ENCODE measurements at regions not wholly inside any gene's neighbourhood (a gene's known extent, or its start where the extent isn't known, plus 50 kb on each side); places are given as distances from the start of the nearest gene placed in this dataset.

GRCh38 chr9:107927276-107927675 is 437.7 kb upstream of the KLF4 start:
- H3K9ac ChIP-seq (ENCODE audit: low read length), result no peak overlapping the region
- no peaks in the 10 kb centered on the region for H4K20me1 ChIP-seq (ENCODE audit: insufficient read depth)
- no peaks in the 10 kb centered on the region for H3K36me3 ChIP-seq (ENCODE audit: control insufficient read depth in 1 of 2, insufficient read depth in 2 of 2, low read length in 2 of 2)
- H3K27me3 ChIP-seq (ENCODE audit: insufficient read depth, low read length), result no peaks in the 10 kb centered on the region
- H3K9me3 ChIP-seq (ENCODE audit: control insufficient read depth in 1 of 2, insufficient read depth in 1 of 2, low read depth in 1 of 2, low read length in 2 of 2), result no peaks in the 10 kb centered on the region
- H3K4me3 ChIP-seq (replicated peaks in 1 of 2; ENCODE audit: low read depth in 1 of 2, low read length in 2 of 2), result no peak overlapping the region
- ChIA-PET CTCF (no interaction called here), RAD21 (ENCODE audit: low non-redundant PET in 1 of 2, low total read pairs in 2 of 2, uncharacterized antibody in 2 of 2, unreplicated experiment in 2 of 2) (no interaction called here), POLR2A (no interaction called here)
- no peak for TF ChIP-seq CEBPB (IDR thresholded peaks at IDR 0.05; ENCODE audit: low read depth)
- TF ChIP-seq CTCF (IDR thresholded peaks at IDR 0.05 in 2 of 3, conservative IDR thresholded peaks at IDR 0.05 in 1 of 3; ENCODE audit: borderline replicate concordance in 1 of 3, insufficient read depth in 1 of 3, low read depth in 2 of 3, low read length in 2 of 3), result no peak
- no peak for TF ChIP-seq ZNF274 (IDR thresholded peaks at IDR 0.05; ENCODE audit: low read depth, low read length)
- TF ChIP-seq POLR2AphosphoS5 (IDR thresholded peaks at IDR 0.05; ENCODE audit: low read depth, low read length), result no peak
- TF ChIP-seq REST (IDR thresholded peaks at IDR 0.05; ENCODE audit: low read depth), result no peak
- TF ChIP-seq ATF3 (IDR thresholded peaks at IDR 0.05), result no peak
- TF ChIP-seq EGR1 (IDR thresholded peaks at IDR 0.05; ENCODE audit: low read depth), result no peak
- no peak for TF ChIP-seq SIN3A (IDR thresholded peaks at IDR 0.05; ENCODE audit: low read depth)
- no peak for TF ChIP-seq ZFX (IDR thresholded peaks at IDR 0.05)
- TF ChIP-seq TCF7L2 (IDR thresholded peaks at IDR 0.05; ENCODE audit: borderline replicate concordance, extremely low read depth, insufficient read depth, insufficient read length), result no peak
- no peak for TF ChIP-seq MAX (IDR thresholded peaks at IDR 0.05)
- TF ChIP-seq EZH2phosphoT487 (IDR thresholded peaks at IDR 0.05; ENCODE audit: borderline replicate concordance), result no peak
- no peak for TF ChIP-seq RAD21 (IDR thresholded peaks at IDR 0.05; ENCODE audit: low read depth)
- TF ChIP-seq SP1 (IDR thresholded peaks at IDR 0.05; ENCODE audit: low read depth), result no peak
- TF ChIP-seq POLR2A (IDR thresholded peaks at IDR 0.05; ENCODE audit: borderline replicate concordance, extremely low read depth, insufficient read depth, insufficient read length), result no peak
- TF ChIP-seq SRF (IDR thresholded peaks at IDR 0.05; ENCODE audit: low read depth), result no peak
- TF ChIP-seq YY1 (IDR thresholded peaks at IDR 0.05; ENCODE audit: extremely low read depth, insufficient replicate concordance, low read depth, low read length), result no peak
- no peak for TF ChIP-seq JUND (IDR thresholded peaks at IDR 0.05)
- TF ChIP-seq ELF1 (IDR thresholded peaks at IDR 0.05; ENCODE audit: borderline replicate concordance, low read depth), result no peak
- ATAC-seq, result no peak
- intact Hi-C loops (cut with micrococcal nuclease), result no loop called here
- no peaks in the 10 kb centered on the region for H3K9me2 ChIP-seq (ENCODE audit: insufficient read depth)
- no peaks in the 10 kb centered on the region for H3K4me1 ChIP-seq (ENCODE audit: control insufficient read depth in 1 of 2, insufficient read depth in 2 of 2, low read length in 2 of 2)
- no peak overlapping the region for H3K4me2 ChIP-seq (ENCODE audit: low read length)
- H3K79me2 ChIP-seq (ENCODE audit: insufficient read depth, low read length), result no peaks in the 10 kb centered on the region
- no TSS peak for BruUV-seq (replicated peaks)
- H2AFZ ChIP-seq (ENCODE audit: low read depth, low read length, poor library complexity, severe bottlenecking), result no peak overlapping the region
- no peak overlapping the region for H3K27ac ChIP-seq (ENCODE audit: low read depth, low read length)
- no peak for DNase-seq (ENCODE audit: low read depth, low spot score)

Measured in HCT116 (cell line).